NOMO-1 treated with DMSO at 0.1 percent for 48 hours (cell line): ENCODE measurements at regions not wholly inside any gene's neighbourhood (a gene's known extent, or its start where the extent isn't known, plus 50 kb on each side); places are given as distances from the start of the nearest gene placed in this dataset.
A peak's percentile ranks its signal among the peaks of the same experiment; 100 is the strongest.

ENCODE experiments used
- DNase-seq: peaks from one replicate; lab custom pipeline; 2025; ENCODE audit not compliant: unreplicated experiment; lab: John Stamatoyannopoulos, UW

- no peak for DNase-seq
Measured at GRCh38 chr4:3685081-3685645, 81.0 kb upstream of the ADRA2C start.

DNA sequence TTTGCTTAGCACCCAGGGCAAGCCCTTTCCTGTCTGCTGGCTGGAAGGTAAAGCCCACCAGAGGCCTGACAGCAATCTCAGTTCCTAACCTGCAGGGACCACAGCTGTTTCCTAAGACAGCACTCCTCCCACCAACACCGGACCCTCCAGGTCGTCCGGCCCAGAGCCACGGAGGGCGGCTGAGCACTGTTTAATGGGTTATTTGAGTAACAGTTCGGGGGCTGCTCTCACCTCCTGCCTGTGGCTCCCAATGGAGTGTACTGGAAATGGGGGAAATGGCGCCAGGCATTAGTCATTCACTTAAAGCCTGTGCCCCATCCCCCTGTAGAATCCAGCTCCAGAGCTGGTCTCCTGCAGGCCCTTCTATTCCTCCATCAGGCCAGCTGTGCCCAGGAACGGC lies 81.6 kb upstream of the ADRA2C start:
- DNase-seq, result no peak

- DNase-seq, result no peak
Measured at GRCh38 chr4:3683744-3684421, 82.3 kb upstream of the ADRA2C start.

- no peak for DNase-seq
Measured at GRCh38 chr4:3683077-3683743, 83.0 kb upstream of the ADRA2C start.

DNA sequence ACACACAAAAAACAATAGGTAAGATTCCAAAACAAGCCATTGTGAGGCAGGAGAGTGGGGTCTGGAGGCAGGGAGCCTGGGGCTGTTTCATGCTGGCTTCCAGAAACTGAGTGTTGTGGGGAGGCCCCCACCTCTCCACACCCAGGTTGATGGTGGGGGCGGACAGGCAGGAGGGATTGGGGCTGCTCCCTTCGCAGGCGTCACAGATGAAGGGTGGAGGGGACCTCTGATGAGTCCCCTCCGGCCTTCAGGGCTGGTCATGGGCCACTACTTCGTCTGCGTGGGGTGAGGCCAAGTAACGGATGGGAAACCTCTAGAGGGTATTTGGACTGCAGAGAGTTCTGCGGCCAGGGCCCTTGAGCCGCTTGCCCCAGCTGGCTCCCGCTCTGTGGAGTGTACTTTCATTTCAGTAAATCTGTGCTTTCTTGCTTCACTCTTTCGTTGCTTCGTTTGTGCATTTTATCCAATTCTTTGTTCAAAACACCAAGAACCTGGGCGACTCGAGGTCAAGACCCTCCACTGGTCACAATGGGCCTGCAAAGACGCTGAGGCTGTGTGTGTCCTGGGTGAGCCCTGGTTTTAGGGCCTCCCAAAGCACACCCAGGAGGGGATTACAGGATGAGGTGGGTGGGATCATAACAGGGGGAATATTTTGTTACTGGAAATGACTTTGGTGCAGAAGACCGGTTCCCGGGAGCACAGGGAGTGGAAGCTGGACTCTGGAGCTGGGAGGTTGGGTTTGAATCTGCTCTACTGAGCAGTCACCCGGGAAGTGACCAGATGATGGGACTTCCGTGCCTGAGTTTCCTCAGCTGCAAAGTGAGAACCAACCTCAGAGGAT lies 83.7 kb upstream of the ADRA2C start:
- DNase-seq, result no peak

DNA sequence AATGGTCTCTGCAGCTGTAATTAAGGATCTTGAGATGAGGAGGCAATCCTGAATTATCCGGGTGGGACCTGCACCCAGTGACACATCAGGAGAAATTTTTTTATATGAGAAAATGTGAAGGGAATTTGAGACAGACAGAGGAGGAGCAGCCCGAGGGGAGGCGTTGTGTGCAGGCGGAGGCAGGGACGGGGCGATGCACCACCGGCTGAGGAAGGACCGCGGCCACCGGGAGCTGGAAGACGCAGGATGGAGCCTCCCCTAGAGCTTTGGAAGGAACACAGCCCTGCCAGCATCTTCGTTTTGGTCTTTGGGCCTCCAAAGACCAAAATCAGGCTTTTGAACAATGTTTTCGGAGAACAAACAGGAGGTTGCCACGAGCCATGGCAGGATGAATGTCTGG lies 85.0 kb upstream of the ADRA2C start:
- no peak for DNase-seq

DNA sequence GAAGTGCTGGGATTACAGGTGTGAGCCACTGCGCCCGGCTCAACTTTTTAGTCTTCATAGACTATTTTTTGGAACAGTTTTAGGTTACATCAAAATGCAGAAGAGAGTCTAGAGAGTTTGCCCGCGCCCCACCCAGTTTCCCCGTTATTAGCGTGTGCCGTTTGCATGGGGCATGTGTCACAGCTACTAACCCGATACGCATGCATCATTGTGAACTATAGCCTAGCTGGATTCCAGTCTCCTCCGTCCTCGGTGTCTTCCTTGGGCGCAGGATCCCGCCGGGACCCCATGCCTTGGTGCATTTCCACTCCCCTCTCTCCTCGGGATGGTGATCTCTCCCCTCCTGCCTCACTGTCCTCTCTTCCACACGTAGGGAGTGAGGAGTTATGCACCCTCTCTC lies 85.5 kb upstream of the ADRA2C start:
- no peak for DNase-seq

DNA sequence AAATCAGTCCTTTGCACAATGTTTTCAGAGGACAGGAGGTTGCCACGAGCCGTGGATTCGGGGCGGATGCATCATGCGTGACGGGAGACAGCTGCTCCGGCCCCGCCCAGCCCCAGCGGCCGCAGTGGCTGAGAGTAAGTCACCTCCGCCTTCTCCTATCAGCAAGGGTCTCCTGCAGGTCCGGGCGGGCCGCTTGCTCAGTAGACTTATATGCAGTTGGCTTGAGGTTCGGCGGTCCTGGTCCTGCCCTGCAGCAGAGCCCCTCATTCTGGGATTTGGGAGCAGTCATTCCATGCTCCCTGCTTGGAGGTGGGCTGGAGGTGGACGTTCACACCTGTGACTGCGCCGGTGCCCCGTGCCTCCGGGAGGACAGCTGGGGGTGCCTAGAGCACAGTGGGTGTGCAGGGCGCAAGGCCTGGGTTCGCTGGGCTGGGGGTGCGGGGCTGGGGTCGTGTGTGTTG lies 86.3 kb upstream of the ADRA2C start:
- no peak for DNase-seq

- DNase-seq, result no peak
Measured at GRCh38 chr4:3679071-3679825, 86.9 kb upstream of the ADRA2C start.

- DNase-seq, result peak; percentile 73
Measured at GRCh38 chr4:3677748-3678070, 88.5 kb upstream of the ADRA2C start.

DNA sequence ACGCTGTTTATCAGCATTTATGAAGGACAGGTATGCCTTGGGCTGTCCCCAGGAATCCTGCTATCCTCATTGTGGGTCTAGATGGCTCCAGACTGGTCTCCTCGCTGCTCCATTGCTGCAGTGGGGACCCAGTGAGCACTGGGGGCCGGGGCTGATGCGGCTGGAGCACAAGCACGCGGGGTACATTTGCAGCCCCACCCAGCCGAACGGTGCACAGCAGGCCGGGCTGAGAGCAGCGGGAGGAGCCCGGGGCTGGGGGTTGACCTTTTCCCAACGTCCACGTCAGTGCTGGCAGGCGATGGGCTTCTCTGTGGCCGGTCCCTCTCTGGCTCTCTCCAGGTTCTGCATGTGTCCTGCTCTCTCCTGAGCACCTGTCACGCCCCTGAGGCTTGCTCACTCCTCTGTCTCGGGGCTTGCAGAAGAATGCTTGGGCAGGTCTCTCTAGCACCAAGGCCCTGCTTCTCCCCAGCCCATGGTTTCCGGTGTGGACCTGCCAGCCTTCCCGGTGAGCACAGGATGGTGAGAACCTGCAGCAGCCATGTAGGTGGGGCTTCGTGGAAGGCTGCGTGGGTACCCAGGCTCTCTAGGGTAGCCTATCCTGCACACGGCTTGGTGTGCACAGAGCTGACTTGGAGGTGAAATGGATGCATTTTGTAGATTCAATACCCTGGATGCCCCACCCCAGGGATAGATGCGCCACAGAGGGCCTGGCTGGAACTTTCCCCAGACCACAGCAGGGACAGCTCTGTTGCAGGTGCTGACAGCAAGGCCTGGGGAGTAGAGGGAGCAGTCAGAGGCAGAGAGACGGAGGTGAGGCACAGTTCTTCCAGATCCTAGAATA lies 89.1 kb upstream of the ADRA2C start:
- DNase-seq, result no peak

DNA sequence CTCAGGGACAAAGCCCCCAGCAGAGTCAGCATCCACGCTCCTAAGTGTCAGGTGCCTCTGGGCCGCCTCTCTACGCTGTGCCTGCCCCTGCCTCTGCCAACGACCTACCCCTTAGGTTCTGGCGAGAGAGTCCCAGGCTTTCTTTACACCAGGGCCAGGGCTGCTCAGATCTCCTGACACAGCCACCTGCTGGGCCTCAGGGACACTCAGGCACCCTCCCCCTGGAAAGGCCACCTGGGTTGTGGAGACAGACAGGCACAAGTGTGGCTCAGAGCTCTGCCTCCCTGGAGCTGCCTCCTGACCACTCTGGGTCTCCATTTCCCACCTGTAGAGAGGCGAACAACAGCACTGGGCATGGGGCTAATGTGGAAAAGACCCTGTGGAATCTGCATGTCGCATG lies 90.0 kb upstream of the ADRA2C start:
- no peak for DNase-seq

DNA sequence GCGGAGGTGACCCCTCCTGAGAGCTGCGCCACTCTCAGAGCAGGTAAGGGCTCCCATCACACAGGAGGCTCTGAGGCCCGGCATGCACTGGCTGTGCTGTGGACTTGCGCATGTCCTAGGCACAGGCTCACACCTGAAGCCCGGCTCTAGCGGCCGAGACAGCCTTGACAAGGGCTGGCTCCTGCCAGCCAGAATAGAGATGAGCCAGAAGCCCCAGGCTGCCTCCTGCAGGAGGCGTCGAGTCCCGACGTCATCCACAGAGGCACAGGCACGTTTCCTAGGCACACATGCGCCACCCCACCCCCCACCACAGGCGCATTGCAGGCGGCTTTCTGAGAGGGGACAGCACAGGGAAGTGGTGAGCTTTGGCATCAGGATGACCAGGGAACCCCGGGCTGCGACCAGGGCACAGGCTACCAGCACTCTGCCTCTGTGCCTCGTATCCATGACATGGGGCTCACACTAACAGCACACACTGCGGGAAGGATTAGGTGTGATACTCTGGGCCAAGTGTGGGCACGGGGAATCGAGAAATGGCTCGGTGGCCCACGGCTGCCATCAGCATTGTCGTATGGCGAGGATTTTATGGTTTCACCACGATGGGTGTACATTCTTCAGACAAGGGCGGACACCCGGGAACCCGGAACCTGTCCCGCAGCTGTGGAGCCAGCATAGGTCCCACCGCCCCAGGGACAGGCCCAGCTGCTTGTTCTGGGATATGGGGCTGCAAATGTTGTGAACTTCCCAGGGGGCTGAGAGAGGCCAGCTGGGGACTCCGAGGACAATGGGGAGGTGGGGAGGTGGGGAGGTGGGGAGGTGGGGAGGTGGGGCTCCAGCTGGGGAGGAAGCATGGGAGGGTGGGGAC lies 90.7 kb upstream of the ADRA2C start:
- DNase-seq, result no peak

DNA sequence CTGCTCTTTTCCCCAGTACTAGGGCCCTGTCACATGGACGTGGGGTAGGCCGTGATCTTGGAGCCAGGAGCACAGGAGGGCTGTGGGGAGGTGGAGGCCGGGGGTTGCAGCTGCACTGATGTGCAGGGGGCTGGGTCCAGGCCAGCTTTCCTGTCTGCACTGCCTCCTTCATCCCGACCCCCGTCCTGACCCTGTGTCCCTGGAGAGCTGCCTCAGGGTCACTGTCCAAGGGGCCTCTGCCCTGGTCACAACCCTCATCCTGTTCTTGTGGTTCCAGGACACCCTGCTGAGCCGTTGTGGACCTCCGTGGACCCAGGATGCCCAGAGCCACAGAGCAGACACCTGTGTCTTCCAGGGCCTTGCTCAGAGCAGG lies 91.7 kb upstream of the ADRA2C start:
- DNase-seq, result no peak

GRCh38 chr4:3673716-3674478 lies 92.3 kb upstream of the ADRA2C start:
- DNase-seq, result no peak

- no peak for DNase-seq
Measured at GRCh38 chr4:3673176-3673575, 93.0 kb upstream of the ADRA2C start.

- no peak for DNase-seq
Measured at GRCh38 chr4:3672465-3672831, 93.7 kb upstream of the ADRA2C start.

- no peak for DNase-seq
Measured at GRCh38 chr4:3671571-3672464, 94.4 kb upstream of the ADRA2C start.
